ENCODE measurements at regions not wholly inside any gene's neighbourhood (a gene's known extent, or its start where the extent isn't known, plus 50 kb on each side); places are given as distances from the start of the nearest gene placed in this dataset.
A peak's percentile ranks its signal among the peaks of the same experiment; 100 is the strongest.

GRCh38 chr13:62524061-62524460 lies 1108.4 kb upstream of the PCDH20 start:
- TF ChIP-seq CTCF (IDR thresholded peaks at IDR 0.05; ENCODE audit: insufficient read depth, low read length, poor library complexity, severe bottlenecking) (no peak), EZH2phosphoT487 (conservative IDR thresholded peaks at IDR 0.05; ENCODE audit: low read length) (no peak)
- Histone ChIP-seq H3K9me3 (ENCODE audit: insufficient read depth, low read length) (no peaks in the 10 kb centered on the region), H3K4me2 (ENCODE audit: low read depth, low read length, poor library complexity, severe bottlenecking) (no peak overlapping the region), H2AFZ (ENCODE audit: low read depth, low read length, severe bottlenecking) (peak overlapping the region; percentile 77), H4K20me1 (ENCODE audit: low read depth, low read length) (no peaks in the 10 kb centered on the region), H3K4me3 (ENCODE audit: insufficient read depth, low read length, poor library complexity, severe bottlenecking) (no peak overlapping the region), H3K9ac (ENCODE audit: low read length) (no peak overlapping the region), H3K79me2 (ENCODE audit: insufficient read depth, low read length) (no peaks in the 10 kb centered on the region), H3K36me3 (ENCODE audit: low read length) (no peaks in the 10 kb centered on the region; the same call in 1 of the 2 replicates), H3F3A (ENCODE audit: insufficient read depth) (no peaks in the 10 kb centered on the region), H3K27ac (ENCODE audit: low read depth, low read length) (no peak overlapping the region), H3K27me3 (ENCODE audit: low read length) (no peaks in the 10 kb centered on the region), H3K9me2 (replicated peaks; ENCODE audit: insufficient read depth, low read length) (no peaks in the 10 kb centered on the region)

GRCh38 chr13:62512194-62513141 lies 1096.8 kb upstream of the PCDH20 start:
- no peaks in the 10 kb centered on the region for H3K27me3 ChIP-seq (ENCODE audit: low read length)
- no peak overlapping the region for H3K9ac ChIP-seq (ENCODE audit: low read length)
- H2AFZ ChIP-seq (ENCODE audit: low read depth, low read length, severe bottlenecking), result peak overlapping the region; percentile 91
- H3K4me3 ChIP-seq (ENCODE audit: insufficient read depth, low read length, poor library complexity, severe bottlenecking), result no peak overlapping the region
- H3K79me2 ChIP-seq (ENCODE audit: insufficient read depth, low read length), result no peaks in the 10 kb centered on the region
- H3K27ac ChIP-seq (ENCODE audit: low read depth, low read length), result no peak overlapping the region
- H3F3A ChIP-seq (ENCODE audit: insufficient read depth), result no peaks in the 10 kb centered on the region
- TF ChIP-seq EZH2phosphoT487 (conservative IDR thresholded peaks at IDR 0.05; ENCODE audit: low read length), result no peak
- peak; percentile 69 for TF ChIP-seq CTCF (IDR thresholded peaks at IDR 0.05; ENCODE audit: insufficient read depth, low read length, poor library complexity, severe bottlenecking)
- no peaks in the 10 kb centered on the region for H4K20me1 ChIP-seq (ENCODE audit: low read depth, low read length)
- no peaks in the 10 kb centered on the region for H3K9me2 ChIP-seq (replicated peaks; ENCODE audit: insufficient read depth, low read length)
- peak overlapping the region; percentile 31 for H3K4me2 ChIP-seq (ENCODE audit: low read depth, low read length, poor library complexity, severe bottlenecking)
- H3K9me3 ChIP-seq (ENCODE audit: insufficient read depth, low read length), result no peaks in the 10 kb centered on the region
- no peaks in the 10 kb centered on the region for H3K36me3 ChIP-seq (ENCODE audit: low read length)

- H3F3A ChIP-seq (ENCODE audit: insufficient read depth), result no peaks in the 10 kb centered on the region
- H3K79me2 ChIP-seq (ENCODE audit: insufficient read depth, low read length), result no peaks in the 10 kb centered on the region
- no peaks in the 10 kb centered on the region for H3K27me3 ChIP-seq (ENCODE audit: low read length)
- no peaks in the 10 kb centered on the region for H3K36me3 ChIP-seq (ENCODE audit: low read length)
- H3K27ac ChIP-seq (ENCODE audit: low read depth, low read length), result no peak overlapping the region
- peak overlapping the region; percentile 15 for H3K4me2 ChIP-seq (ENCODE audit: low read depth, low read length, poor library complexity, severe bottlenecking)
- H3K9me2 ChIP-seq (replicated peaks; ENCODE audit: insufficient read depth, low read length), result no peaks in the 10 kb centered on the region
- H4K20me1 ChIP-seq (ENCODE audit: low read depth, low read length), result no peaks in the 10 kb centered on the region
- H2AFZ ChIP-seq (ENCODE audit: low read depth, low read length, severe bottlenecking), result peak overlapping the region; percentile 18
- TF ChIP-seq CTCF (IDR thresholded peaks at IDR 0.05; ENCODE audit: insufficient read depth, low read length, poor library complexity, severe bottlenecking) (no peak), EZH2phosphoT487 (conservative IDR thresholded peaks at IDR 0.05; ENCODE audit: low read length) (no peak)
- no peaks in the 10 kb centered on the region for H3K9me3 ChIP-seq (ENCODE audit: insufficient read depth, low read length)
- H3K4me3 ChIP-seq (ENCODE audit: insufficient read depth, low read length, poor library complexity, severe bottlenecking), result no peak overlapping the region
- no peak overlapping the region for H3K9ac ChIP-seq (ENCODE audit: low read length)
These were observed 1095.4 kb upstream of the PCDH20 start for GRCh38 chr13:62510906-62511655.

Data from SU-DHL-6 (cell line).